ENCODE measurements at regions not wholly inside any gene's neighbourhood (a gene's known extent, or its start where the extent isn't known, plus 50 kb on each side); places are given as distances from the start of the nearest gene placed in this dataset.
A peak's percentile ranks its signal among the peaks of the same experiment; 100 is the strongest.

DNA sequence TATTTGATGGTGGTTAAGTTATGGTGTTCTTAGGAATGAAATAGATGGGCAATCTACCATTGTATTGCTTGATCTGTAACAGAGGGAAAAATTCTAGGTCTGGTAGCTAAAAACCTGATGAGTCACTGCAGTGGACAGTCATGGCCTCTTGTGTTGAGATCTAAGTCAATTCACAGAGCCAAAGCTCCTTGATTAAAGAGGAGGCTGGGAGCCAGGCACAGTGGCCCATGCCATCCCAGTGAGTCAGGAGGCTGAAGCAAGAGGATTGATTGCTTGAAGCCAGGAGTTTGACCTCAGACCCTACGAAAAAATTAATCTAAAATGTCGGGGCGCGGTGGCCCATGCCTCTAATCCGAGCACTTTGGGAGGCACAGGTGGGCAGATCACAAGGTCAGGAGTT is 67.1 kb upstream of the KPNA3 start:
- no peaks in the 10 kb centered on the region for H4K20me1 ChIP-seq (ENCODE audit: insufficient read depth, low read length)
- H3K4me1 ChIP-seq (ENCODE audit: insufficient read depth, low read length) = peaks cover 20% of the 10 kb centered on the region
- FAIRE-seq (peak; percentile 98), DNase-seq (ENCODE audit: low read depth) (peak; percentile 96)
- peaks cover 4% of the 10 kb centered on the region for H3K9me3 ChIP-seq (ENCODE audit: insufficient read depth, low read depth, low read length)
- H3K36me3 Mint-ChIP-seq (ENCODE audit: low read depth, unreplicated experiment) = no peaks in the 10 kb centered on the region
- peak overlapping the region; percentile 74 for H3K4me2 ChIP-seq (ENCODE audit: low read length)
- H3K4me1 Mint-ChIP-seq (ENCODE audit: low read depth, unreplicated experiment) = peaks cover 20% of the 10 kb centered on the region
- H3K27me3 ChIP-seq (ENCODE audit: insufficient read depth, low read length) = no peaks in the 10 kb centered on the region
- H3K4me3 ChIP-seq (ENCODE audit: insufficient read depth, low read depth, low read length) = no peak overlapping the region
- no peak for TF ChIP-seq EZH2 (IDR thresholded peaks at IDR 0.05; ENCODE audit: insufficient read depth, low read length)
- TF ChIP-seq, protein P1, sequence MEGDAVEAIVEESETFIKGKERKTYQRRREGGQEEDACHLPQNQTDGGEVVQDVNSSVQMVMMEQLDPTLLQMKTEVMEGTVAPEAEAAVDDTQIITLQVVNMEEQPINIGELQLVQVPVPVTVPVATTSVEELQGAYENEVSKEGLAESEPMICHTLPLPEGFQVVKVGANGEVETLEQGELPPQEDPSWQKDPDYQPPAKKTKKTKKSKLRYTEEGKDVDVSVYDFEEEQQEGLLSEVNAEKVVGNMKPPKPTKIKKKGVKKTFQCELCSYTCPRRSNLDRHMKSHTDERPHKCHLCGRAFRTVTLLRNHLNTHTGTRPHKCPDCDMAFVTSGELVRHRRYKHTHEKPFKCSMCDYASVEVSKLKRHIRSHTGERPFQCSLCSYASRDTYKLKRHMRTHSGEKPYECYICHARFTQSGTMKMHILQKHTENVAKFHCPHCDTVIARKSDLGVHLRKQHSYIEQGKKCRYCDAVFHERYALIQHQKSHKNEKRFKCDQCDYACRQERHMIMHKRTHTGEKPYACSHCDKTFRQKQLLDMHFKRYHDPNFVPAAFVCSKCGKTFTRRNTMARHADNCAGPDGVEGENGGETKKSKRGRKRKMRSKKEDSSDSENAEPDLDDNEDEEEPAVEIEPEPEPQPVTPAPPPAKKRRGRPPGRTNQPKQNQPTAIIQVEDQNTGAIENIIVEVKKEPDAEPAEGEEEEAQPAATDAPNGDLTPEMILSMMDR (IDR thresholded peaks at IDR 0.05; ENCODE audit: insufficient read depth, low read depth, low read length) = no peak
- peak overlapping the region; percentile 86 for H3K27ac ChIP-seq (ENCODE audit: low read depth, low read length)
- H2AFZ ChIP-seq (ENCODE audit: low read depth, low read length) = no peak overlapping the region
- H3K27ac Mint-ChIP-seq (ENCODE audit: unreplicated experiment) = peak overlapping the region; percentile 29
- no peaks in the 10 kb centered on the region for H3K79me2 ChIP-seq (ENCODE audit: insufficient read depth, low read length)
- no peaks in the 10 kb centered on the region for H3K27me3 Mint-ChIP-seq (ENCODE audit: low read depth, unreplicated experiment)
- H3K9ac ChIP-seq (ENCODE audit: low read length) = peak overlapping the region; percentile 76
- H3K9me3 Mint-ChIP-seq (ENCODE audit: unreplicated experiment) = peaks cover 3% of the 10 kb centered on the region
- no peaks in the 10 kb centered on the region for H3K36me3 ChIP-seq (ENCODE audit: insufficient read depth, low read length)
- no peak overlapping the region for H3K4me3 Mint-ChIP-seq (ENCODE audit: unreplicated experiment)

DNA sequence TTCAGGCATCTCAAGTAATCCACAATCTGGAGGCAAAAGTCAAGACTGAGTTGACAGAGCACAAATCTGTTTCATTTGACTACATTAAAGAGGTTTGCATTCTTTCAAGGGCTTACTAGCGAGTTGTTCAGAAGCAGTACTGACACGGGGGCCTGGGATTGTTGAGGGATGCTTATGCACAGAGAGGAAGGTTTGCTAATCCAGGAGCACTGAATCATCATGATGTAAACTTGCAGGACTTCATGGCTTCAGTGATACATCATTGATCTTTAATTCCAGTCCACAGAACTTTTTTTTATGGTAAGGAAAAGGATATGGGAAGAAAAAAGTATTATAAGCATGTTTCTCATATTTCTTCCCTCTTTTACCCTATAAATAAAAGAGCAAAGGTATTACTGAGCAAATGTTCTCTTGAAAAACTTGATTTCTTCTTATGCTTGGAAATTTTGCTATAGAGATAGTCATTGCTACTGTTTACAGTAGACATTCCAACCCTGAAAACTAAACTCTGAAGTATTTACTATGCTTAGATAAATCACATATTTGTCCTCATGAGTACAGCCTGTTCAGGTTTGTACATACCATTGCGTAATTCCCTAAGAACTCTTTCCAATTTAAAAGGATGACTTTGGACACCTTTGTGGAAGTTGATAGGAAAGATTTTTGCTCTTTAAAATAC is 65.8 kb upstream of the KPNA3 start:
- peak; percentile 98 for DNase-seq (ENCODE audit: low read depth)
- H2AFZ ChIP-seq (ENCODE audit: low read depth, low read length) = peak overlapping the region; percentile 5
- peak; percentile 65 for FAIRE-seq

More for the DNA sequence above, 65.8 kb upstream of the KPNA3 start:
- Histone ChIP-seq H3K4me1 (ENCODE audit: insufficient read depth, low read length) (peaks cover 20% of the 10 kb centered on the region), H3K4me2 (ENCODE audit: low read length) (peak overlapping the region; percentile 74), H4K20me1 (ENCODE audit: insufficient read depth, low read length) (no peaks in the 10 kb centered on the region), H3K9me3 (ENCODE audit: insufficient read depth, low read depth, low read length) (peaks cover 8% of the 10 kb centered on the region), H3K27ac (ENCODE audit: low read depth, low read length) (peak overlapping the region; percentile 86), H3K9ac (ENCODE audit: low read length) (peak overlapping the region; percentile 76), H3K4me3 (ENCODE audit: insufficient read depth, low read depth, low read length) (no peak overlapping the region), H3K79me2 (ENCODE audit: insufficient read depth, low read length) (no peaks in the 10 kb centered on the region), H3K36me3 (ENCODE audit: insufficient read depth, low read length) (no peaks in the 10 kb centered on the region), H3K27me3 (ENCODE audit: insufficient read depth, low read length) (no peaks in the 10 kb centered on the region)
- H3K4me3 Mint-ChIP-seq (ENCODE audit: unreplicated experiment) = no peak overlapping the region
- peaks cover 3% of the 10 kb centered on the region for H3K9me3 Mint-ChIP-seq (ENCODE audit: unreplicated experiment)
- no peaks in the 10 kb centered on the region for H3K27me3 Mint-ChIP-seq (ENCODE audit: low read depth, unreplicated experiment)
- TF ChIP-seq EZH2 (IDR thresholded peaks at IDR 0.05; ENCODE audit: insufficient read depth, low read length) = no peak
- TF ChIP-seq, protein P1 (IDR thresholded peaks at IDR 0.05; ENCODE audit: insufficient read depth, low read depth, low read length) = no peak
- peaks cover 20% of the 10 kb centered on the region for H3K4me1 Mint-ChIP-seq (ENCODE audit: low read depth, unreplicated experiment)
- H3K36me3 Mint-ChIP-seq (ENCODE audit: low read depth, unreplicated experiment) = no peaks in the 10 kb centered on the region
- peak overlapping the region; percentile 94 for H3K27ac Mint-ChIP-seq (ENCODE audit: unreplicated experiment)
